ENCODE measurements at regions not wholly inside any gene's neighbourhood (a gene's known extent, or its start where the extent isn't known, plus 50 kb on each side); places are given as distances from the start of the nearest gene placed in this dataset.
A peak's percentile ranks its signal among the peaks of the same experiment; 100 is the strongest.

DNA sequence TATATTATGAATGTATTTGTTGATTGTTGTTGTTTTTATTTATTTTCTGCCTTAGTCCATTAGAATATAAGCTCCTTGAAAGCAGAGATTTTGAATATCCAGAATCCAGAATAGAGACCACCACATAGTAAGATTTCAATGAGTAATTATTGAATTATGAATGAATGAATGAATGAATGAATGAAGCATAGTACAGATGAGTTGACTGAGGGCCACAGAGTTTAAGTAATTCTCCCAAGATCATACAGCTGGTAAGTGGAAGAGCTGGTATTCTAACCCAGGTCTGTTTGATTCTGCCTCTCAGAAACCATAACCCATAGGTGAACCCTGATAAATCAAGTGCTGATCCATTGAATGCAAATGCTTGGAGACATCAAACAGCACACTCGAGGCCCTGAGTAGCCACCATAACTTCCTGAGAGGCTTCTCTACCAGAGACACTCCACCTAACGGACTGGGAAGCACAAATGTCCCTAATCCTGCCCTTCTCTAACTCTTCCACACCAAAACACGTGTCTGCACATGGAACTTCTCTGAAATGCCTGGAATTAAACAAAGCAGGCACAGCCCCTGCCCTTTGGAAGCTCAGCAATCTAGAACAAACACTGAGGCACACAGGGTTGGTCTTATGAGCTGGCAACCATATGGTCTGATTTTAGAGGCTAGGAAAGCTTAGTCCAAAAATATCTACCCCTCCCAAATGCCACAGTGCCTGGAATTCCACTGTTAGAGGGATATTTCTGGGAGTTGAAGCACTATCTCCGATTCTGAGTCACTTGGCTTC is 190.1 kb downstream of the FOXO1 start:
- H3K9me3 ChIP-seq (ENCODE audit: insufficient read depth, low read length), result no peaks in the 10 kb centered on the region
- peaks cover 7% of the 10 kb centered on the region; the same call in 1 of the 2 replicates for H3K79me2 ChIP-seq (ENCODE audit: insufficient read depth, low read length)
- TF ChIP-seq EZH2phosphoT487 (conservative IDR thresholded peaks at IDR 0.05; ENCODE audit: low read length), result no peak
- TF ChIP-seq, protein P1, sequence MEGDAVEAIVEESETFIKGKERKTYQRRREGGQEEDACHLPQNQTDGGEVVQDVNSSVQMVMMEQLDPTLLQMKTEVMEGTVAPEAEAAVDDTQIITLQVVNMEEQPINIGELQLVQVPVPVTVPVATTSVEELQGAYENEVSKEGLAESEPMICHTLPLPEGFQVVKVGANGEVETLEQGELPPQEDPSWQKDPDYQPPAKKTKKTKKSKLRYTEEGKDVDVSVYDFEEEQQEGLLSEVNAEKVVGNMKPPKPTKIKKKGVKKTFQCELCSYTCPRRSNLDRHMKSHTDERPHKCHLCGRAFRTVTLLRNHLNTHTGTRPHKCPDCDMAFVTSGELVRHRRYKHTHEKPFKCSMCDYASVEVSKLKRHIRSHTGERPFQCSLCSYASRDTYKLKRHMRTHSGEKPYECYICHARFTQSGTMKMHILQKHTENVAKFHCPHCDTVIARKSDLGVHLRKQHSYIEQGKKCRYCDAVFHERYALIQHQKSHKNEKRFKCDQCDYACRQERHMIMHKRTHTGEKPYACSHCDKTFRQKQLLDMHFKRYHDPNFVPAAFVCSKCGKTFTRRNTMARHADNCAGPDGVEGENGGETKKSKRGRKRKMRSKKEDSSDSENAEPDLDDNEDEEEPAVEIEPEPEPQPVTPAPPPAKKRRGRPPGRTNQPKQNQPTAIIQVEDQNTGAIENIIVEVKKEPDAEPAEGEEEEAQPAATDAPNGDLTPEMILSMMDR (IDR thresholded peaks at IDR 0.05; ENCODE audit: insufficient read depth, low read length, poor library complexity, severe bottlenecking), result no peak
- no peak overlapping the region for H3K4me3 ChIP-seq (ENCODE audit: insufficient read depth, low read length, poor library complexity, severe bottlenecking)
- H3K27me3 ChIP-seq (ENCODE audit: low read length), result no peaks in the 10 kb centered on the region
- no peak overlapping the region for H3K27ac ChIP-seq (ENCODE audit: low read depth, low read length)
- peak overlapping the region; percentile 5 for H3K4me2 ChIP-seq (ENCODE audit: low read depth, low read length, poor library complexity, severe bottlenecking)
- H3K36me3 ChIP-seq (ENCODE audit: low read length), result no peaks in the 10 kb centered on the region
- no peaks in the 10 kb centered on the region for H4K20me1 ChIP-seq (ENCODE audit: low read depth, low read length)
- no peaks in the 10 kb centered on the region for H3K9me2 ChIP-seq (replicated peaks; ENCODE audit: insufficient read depth, low read length)
- H3K9ac ChIP-seq (ENCODE audit: low read length), result no peak overlapping the region
- H3F3A ChIP-seq (ENCODE audit: insufficient read depth), result peaks cover 24% of the 10 kb centered on the region
- H2AFZ ChIP-seq (ENCODE audit: low read depth, low read length, severe bottlenecking), result no peak overlapping the region

DNA sequence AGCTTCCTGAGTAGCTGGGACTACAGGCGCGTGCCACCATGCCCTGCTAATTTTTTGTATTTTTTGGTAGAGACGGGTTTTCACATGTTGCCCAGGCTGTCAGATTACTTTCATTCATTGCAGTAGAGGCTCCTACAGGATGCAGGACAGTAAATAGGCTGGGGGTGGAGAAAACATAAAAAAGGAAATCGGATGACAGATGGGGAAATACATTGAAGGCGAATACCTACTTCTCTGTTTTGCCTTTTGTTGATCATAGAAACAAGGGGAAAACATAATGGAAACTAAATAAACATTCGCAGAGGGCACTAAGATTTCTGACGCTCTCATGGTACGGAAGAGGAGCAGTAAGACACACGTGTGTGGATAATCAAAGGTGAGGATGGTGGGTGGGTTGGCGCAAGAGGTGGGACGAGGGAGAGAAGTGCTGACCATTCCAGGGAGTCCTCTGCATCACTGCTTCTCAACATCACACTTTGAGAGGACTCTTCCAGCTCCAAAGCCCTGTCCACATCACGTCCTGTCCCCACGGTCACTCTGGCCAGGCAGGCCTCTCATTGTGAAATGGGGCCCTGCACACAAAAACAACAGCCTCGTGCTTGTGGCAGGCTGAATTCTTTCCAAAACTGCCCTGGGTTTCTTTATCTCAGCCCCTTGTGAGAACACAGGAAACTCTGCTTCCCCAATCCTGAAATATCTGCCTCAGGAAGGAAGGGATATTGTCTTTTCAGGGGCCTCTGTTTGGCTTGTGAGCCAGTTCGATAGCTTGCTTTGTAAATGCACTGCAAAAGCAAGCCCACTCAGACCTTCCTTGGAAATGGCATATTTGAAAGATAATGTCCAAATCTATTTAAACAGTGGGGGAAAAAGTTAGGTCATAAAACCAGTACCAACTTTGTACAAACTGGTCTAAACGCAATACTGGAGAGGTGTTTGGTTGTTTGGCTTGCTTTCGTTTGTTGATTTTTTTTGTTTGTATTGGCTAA is 188.5 kb downstream of the FOXO1 start:
- H3K9ac ChIP-seq (ENCODE audit: low read length), result peak overlapping the region; percentile 74
- TF ChIP-seq, protein P1 (IDR thresholded peaks at IDR 0.05; ENCODE audit: insufficient read depth, low read length, poor library complexity, severe bottlenecking), result no peak
- no peak for TF ChIP-seq EZH2phosphoT487 (conservative IDR thresholded peaks at IDR 0.05; ENCODE audit: low read length)
- peak overlapping the region; percentile 46 for H3K4me3 ChIP-seq (ENCODE audit: insufficient read depth, low read length, poor library complexity, severe bottlenecking)
- no peaks in the 10 kb centered on the region for H3K27me3 ChIP-seq (ENCODE audit: low read length)
- no peaks in the 10 kb centered on the region for H3K9me3 ChIP-seq (ENCODE audit: insufficient read depth, low read length)
- H3K4me2 ChIP-seq (ENCODE audit: low read depth, low read length, poor library complexity, severe bottlenecking), result peak overlapping the region; percentile 92
- no peaks in the 10 kb centered on the region for H3K9me2 ChIP-seq (replicated peaks; ENCODE audit: insufficient read depth, low read length)
- peaks cover 20% of the 10 kb centered on the region; the same call in 1 of the 2 replicates for H3K79me2 ChIP-seq (ENCODE audit: insufficient read depth, low read length)
- peak overlapping the region; percentile 97 for H3K27ac ChIP-seq (ENCODE audit: low read depth, low read length)
- no peak overlapping the region for H2AFZ ChIP-seq (ENCODE audit: low read depth, low read length, severe bottlenecking)
- H3K36me3 ChIP-seq (ENCODE audit: low read length), result no peaks in the 10 kb centered on the region
- H4K20me1 ChIP-seq (ENCODE audit: low read depth, low read length), result no peaks in the 10 kb centered on the region
- peaks cover 36% of the 10 kb centered on the region for H3F3A ChIP-seq (ENCODE audit: insufficient read depth)

DNA sequence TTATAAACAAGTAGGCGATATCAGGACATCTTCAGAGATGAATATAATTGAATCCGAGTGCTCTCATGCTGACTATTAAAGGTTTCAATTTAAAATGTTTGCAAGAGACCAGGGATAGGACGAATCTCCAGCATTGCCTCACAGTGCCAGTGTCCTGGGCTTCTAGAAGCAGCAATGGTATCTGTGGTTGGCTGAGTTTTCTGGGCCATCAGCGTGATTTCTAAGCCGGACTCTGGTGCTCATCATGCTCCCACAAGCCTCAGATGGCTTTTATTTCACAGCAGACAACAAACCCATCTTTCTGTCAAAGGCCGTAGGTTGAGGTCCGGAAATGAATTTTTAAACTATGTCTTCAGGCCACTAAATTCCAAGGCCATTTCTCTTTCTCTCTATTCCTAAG is 187.7 kb downstream of the FOXO1 start:
- Histone ChIP-seq H3K9ac (ENCODE audit: low read length) (peak overlapping the region; percentile 74), H3K27ac (ENCODE audit: low read depth, low read length) (peak overlapping the region; percentile 97), H3K9me3 (ENCODE audit: insufficient read depth, low read length) (no peaks in the 10 kb centered on the region), H3K27me3 (ENCODE audit: low read length) (no peaks in the 10 kb centered on the region), H3K9me2 (replicated peaks; ENCODE audit: insufficient read depth, low read length) (no peaks in the 10 kb centered on the region), H3K4me3 (ENCODE audit: insufficient read depth, low read length, poor library complexity, severe bottlenecking) (peak overlapping the region; percentile 46), H3F3A (ENCODE audit: insufficient read depth) (peaks cover 39% of the 10 kb centered on the region), H3K4me2 (ENCODE audit: low read depth, low read length, poor library complexity, severe bottlenecking) (peak overlapping the region; percentile 92), H3K36me3 (ENCODE audit: low read length) (no peaks in the 10 kb centered on the region), H3K79me2 (ENCODE audit: insufficient read depth, low read length) (peaks cover 21% of the 10 kb centered on the region; the same call in 1 of the 2 replicates), H2AFZ (ENCODE audit: low read depth, low read length, severe bottlenecking) (no peak overlapping the region), H4K20me1 (ENCODE audit: low read depth, low read length) (no peaks in the 10 kb centered on the region)
- no peak for TF ChIP-seq EZH2phosphoT487 (conservative IDR thresholded peaks at IDR 0.05; ENCODE audit: low read length)

Measured in SU-DHL-6 (cell line).